A549 (cell line): ENCODE measurements at regions not wholly inside any gene's neighbourhood (a gene's known extent, or its start where the extent isn't known, plus 50 kb on each side); places are given as distances from the start of the nearest gene placed in this dataset.

Experiments
- CEBPB ChIP-seq, 2 experiments: fragments of >200 bp in 1 of 2; sonication (Bioruptor Twin) in 1 of 2; formaldehyde crosslinking in 1 of 2; IDR thresholded peaks; 2 replicates each; pipeline ENCODE4 v1.6.1; 2012 to 2016
- CTCF ChIP-seq: fragments of >200 bp; sonication (Bioruptor Twin); formaldehyde crosslinking; IDR thresholded peaks from 3 replicates; pipeline ENCODE4 v1.5.1; 2016
- EHMT2 ChIP-seq: fragments of 200-600 bp; sonication (generic); IDR thresholded peaks from 2 replicates; pipeline ENCODE4 v1.6.1; 2016; ENCODE audit warnings: antibody characterized with exemption, low read depth, mild to moderate bottlenecking, moderate library complexity
- EP300 ChIP-seq, 2 experiments: fragments of >200 bp; sonication (Bioruptor Twin); formaldehyde crosslinking; IDR thresholded peaks; 2 replicates in 1 of 2; 3 replicates in 1 of 2; pipeline ENCODE4 v1.6.1; 2016 to 2017
- HOXA7 ChIP-seq: fragments of 250-450 bp; sonication (Bioruptor Pico); IDR thresholded peaks from 2 replicates; pipeline ENCODE4 v1.5.0; 2020; ENCODE audit warnings: mild to moderate bottlenecking, moderate library complexity
- JUN ChIP-seq, 2 experiments: fragments of >200 bp; sonication (Bioruptor Twin); formaldehyde crosslinking; IDR thresholded peaks; 2 replicates in 1 of 2; 3 replicates in 1 of 2; pipeline ENCODE4 v1.6.1; 2016 to 2017
- MAX ChIP-seq: IDR thresholded peaks from 2 replicates; pipeline ENCODE4 v1.6.1; 2012
- MYC ChIP-seq: IDR thresholded peaks from 2 replicates; pipeline ENCODE4 v1.6.1; 2012; ENCODE audit warnings: mild to moderate bottlenecking, inconsistent platforms, low read length, improper control_type of control experiment, borderline replicate concordance
- NFE2L2 ChIP-seq: fragments of 150-350 bp; conservative IDR thresholded peaks from 2 replicates; pipeline ENCODE4 v1.6.1; 2014; ENCODE audit warnings: low read length
- POLR2A ChIP-seq: IDR thresholded peaks from 2 replicates; pipeline ENCODE4 v1.6.1; 2012; ENCODE audit warnings: mild to moderate bottlenecking, low read length
- RAD21 ChIP-seq, 2 experiments: fragments of >200 bp in 1 of 2; sonication (Bioruptor Twin) in 1 of 2; formaldehyde crosslinking in 1 of 2; IDR thresholded peaks in 1 of 2; conservative IDR thresholded peaks in 1 of 2; 2 replicates in 1 of 2; 3 replicates in 1 of 2; pipeline ENCODE4 v1.6.1; 2012 to 2018; ENCODE audit warnings: inconsistent platforms in 1 of 2

- TF ChIP-seq HOXA7 (CRISPR knock-in tag): no peak
- TF ChIP-seq JUN (IDR thresholded peaks at IDR 0.05): no peak
- no peak for TF ChIP-seq CTCF
- TF ChIP-seq NFE2L2: no peak
- no peak for TF ChIP-seq CEBPB (IDR thresholded peaks at IDR 0.05)
- TF ChIP-seq MAX: no peak
- no peak for TF ChIP-seq EHMT2
- TF ChIP-seq EP300 (IDR thresholded peaks at IDR 0.05): no peak
- TF ChIP-seq RAD21 (conservative IDR thresholded peaks at IDR 0.05 in 1 of 2, IDR thresholded peaks at IDR 0.05 in 1 of 2): no peak
- TF ChIP-seq MYC: no peak
- TF ChIP-seq POLR2A: no peak
These were observed 96.3 kb downstream of the APIP start for GRCh38 chr11:34819740-34820482.
